ENCODE measurements at regions not wholly inside any gene's neighbourhood (a gene's known extent, or its start where the extent isn't known, plus 50 kb on each side); places are given as distances from the start of the nearest gene placed in this dataset.

DNA sequence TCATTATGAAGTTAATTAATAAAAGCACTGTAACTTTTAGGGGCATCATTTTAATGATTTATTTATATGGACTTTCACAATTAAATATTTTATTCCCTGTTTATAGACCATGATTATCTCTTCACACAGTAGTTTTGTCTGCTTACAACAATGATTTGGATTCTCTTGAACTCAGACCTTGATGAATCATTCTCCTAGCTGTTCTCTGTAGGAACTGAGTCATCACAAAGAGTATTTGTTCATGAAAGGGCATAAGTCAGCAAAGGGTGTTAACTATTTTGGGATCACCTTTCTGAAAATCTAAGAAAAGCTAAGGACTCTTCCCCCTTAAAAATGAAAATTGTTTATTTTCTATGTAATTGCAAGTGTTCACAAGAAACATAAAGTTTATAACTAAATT, 461.1 kb upstream of the UBE2E3 start:
- TF ChIP-seq, protein P1, sequence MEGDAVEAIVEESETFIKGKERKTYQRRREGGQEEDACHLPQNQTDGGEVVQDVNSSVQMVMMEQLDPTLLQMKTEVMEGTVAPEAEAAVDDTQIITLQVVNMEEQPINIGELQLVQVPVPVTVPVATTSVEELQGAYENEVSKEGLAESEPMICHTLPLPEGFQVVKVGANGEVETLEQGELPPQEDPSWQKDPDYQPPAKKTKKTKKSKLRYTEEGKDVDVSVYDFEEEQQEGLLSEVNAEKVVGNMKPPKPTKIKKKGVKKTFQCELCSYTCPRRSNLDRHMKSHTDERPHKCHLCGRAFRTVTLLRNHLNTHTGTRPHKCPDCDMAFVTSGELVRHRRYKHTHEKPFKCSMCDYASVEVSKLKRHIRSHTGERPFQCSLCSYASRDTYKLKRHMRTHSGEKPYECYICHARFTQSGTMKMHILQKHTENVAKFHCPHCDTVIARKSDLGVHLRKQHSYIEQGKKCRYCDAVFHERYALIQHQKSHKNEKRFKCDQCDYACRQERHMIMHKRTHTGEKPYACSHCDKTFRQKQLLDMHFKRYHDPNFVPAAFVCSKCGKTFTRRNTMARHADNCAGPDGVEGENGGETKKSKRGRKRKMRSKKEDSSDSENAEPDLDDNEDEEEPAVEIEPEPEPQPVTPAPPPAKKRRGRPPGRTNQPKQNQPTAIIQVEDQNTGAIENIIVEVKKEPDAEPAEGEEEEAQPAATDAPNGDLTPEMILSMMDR (IDR thresholded peaks at IDR 0.05; ENCODE audit: insufficient read depth, low read depth, low read length): no peak
- TF ChIP-seq EZH2 (IDR thresholded peaks at IDR 0.05; ENCODE audit: insufficient read depth, low read length): no peak

Measured in astrocyte (in vitro differentiated cells and primary cell).